HG03457 (cell line): ENCODE measurements at regions not wholly inside any gene's neighbourhood (a gene's known extent, or its start where the extent isn't known, plus 50 kb on each side); places are given as distances from the start of the nearest gene placed in this dataset.

Experiments used
- ATAC-seq: cut with Tn5 transposase; IDR thresholded peaks from one replicate; pipeline ENCODE4 v1.9.1; 2021; ENCODE audit warnings: moderate number of reproducible peaks; ENCODE audit not compliant: unreplicated experiment

- ATAC-seq = no peak
These were observed 157.0 kb downstream of the EMX2 start for GRCh38 chr10:117699436-117700075.

DNA sequence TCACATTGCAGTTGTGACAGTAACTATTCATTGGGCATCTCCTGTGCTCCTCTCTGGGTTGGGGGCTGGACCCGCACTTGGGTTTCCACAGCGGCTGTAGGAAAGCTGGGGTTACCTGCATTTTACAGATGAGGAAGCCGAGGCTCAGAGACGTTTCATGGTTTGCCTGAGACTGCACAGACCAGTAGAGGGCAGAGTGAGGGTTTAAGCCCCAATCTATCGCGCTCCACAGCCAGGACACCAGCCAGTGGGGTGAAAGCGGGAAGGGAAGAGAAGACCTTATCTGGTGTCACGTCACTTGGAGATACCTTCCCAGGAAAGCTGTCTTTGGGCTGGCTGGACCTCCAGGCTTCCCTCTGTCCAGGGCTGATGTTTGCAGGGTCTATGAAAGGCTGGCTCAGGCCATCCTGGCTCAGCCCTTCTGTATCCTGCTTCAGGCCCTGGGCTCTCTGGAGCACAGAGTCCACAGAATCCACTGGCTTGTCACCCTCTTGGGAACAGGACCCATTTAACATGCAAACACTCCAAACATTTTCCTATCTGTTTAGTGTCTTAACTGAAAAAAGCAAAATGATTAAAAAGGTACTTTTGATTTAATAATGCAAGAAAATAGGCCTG lies 167.7 kb downstream of the EMX2 start:
- no peak for ATAC-seq

DNA sequence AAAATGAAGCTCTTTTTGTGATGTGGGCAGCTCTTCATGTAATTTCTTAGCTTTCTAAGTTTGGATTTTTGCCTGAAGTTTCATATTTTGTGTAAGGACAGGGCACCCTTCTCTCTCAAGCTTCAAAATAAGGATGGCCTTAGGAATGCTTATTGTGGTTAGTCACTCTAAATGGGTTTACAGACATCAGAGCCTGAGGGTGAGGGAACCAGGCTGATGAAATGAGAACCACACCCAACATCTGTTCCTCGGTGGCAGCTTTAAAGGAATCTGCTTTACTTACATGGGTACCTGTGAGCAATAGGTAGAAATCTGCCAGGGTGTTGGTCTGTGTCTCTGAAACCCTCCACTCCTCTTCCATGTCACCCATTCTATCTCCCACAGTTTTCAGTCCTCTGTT lies 174.3 kb downstream of the EMX2 start:
- ATAC-seq = no peak

DNA sequence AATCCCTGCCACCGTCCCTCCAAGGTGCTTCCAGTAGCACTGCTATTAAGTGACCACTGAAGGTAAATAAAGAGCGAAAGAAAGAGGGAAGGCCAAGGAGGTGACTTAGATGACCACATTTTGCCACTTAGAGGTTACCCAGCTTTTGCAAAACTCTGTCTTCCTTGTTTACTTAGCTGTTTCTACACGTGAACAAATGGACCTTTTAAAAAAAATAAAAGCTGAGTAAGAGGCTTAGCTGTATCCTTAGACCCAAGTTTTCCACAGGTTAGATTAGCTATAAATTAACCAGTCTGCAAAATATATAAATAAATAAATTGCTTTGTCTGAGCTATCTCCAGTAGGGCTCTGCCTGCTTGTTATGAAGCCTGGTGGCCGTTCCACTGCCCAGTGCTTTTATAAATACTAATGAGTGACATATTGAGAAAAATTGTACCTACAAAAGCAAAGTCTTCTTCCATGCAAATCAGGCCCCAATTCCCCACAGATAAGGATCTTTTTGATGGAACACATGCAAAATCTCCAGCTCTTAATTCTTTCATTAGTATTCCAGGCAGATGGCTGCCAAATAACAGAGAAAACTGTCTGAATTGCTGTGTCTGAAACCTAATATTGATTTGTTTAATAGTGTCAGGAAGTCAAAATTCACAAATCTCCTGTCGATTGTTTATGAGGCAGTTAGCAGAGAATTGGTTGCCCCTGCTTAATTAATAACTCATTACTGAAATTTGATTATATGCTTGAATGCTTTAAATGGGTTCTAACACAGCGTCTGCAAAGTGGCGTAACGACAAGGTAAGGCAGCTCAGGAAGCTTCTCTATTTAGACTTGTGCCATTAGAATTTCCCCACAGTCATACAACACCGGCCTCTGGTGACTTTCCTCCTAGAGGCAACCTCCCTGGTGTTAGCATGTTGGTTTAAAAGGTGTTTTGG lies 176.7 kb downstream of the EMX2 start:
- no peak for ATAC-seq

DNA sequence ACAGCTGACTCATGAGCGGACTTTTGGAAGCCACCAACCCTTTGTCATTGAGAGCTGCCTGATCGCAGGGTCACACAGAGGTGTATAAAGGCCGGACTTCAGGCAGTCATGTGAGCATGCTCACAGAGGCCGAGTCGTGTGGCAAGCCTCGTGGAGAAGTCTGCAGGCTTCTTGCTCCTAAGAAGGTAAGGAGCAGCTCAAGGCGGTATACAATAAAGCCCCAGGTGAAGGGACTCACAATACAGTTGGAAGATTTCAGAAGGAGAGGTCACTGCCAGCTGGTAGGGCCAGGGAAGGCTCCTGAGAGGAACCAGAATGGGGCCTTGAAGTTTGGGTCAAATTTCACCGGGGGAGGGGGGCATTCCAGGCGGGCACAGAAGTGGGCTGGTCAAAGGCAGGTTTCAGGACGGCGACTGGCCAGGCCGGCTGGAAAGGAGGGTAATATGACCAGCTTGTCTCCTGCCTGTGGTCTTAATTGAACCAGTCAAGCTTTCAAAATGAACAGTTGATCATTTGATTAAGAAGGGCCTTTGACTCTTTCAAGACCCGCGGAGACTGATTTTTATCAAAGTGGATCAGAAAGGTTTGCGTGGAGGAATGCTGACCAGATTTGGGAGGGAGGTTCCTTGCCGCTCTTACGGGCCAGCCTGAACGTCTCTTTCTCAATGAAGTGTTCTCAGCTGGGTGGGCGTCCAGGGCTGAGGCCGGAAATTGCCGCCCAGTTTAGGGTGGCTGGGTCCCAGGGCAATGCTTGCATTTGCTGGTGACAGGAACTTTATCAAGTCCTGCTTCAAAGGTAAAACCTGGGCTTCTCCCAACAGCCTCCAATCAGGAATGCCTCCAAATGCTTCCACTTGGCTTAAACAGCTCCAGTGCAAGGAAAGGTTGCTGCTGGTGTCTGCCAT lies 178.6 kb downstream of the EMX2 start:
- ATAC-seq = no peak

DNA sequence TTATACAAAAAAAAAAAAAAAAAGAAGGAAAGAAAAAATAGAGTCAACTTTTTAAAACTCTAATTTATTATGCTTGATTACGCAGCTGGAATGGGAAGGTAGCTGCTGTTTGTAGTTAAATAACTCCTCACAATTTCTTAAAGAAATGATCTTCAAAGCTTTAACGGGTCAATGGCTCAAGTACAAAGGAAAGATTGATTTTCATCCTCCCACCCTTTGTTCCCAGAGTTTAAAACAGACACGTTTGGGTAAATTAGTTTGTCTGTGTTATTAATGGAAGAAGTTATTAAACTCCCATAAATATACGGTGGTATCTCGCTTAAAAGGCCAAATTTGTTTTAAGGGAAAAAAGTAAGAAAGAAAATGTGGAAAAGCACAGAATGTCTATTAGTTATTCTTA lies 179.3 kb downstream of the EMX2 start:
- ATAC-seq = no peak

- no peak for ATAC-seq
These were observed 180.8 kb downstream of the EMX2 start for GRCh38 chr10:117723343-117723742.

DNA sequence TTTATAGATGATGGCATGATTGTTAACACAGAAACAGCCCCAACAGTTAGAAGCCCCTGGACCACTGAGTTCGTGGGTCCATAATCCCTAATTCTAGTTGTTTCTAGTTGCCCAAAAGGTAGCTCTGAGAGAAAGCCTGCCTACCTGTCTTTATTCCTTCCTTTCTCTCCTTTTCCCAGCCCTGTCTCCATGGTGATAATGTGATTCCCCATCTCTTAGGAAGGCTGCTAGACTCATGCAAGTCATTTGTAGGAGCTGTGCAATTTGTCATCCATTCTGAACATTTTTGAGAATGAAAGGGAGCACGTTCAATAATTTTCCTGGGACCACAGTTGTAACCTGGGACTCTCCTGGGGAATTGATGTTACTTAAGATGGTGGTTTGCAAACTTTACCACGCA lies 183.4 kb downstream of the EMX2 start:
- ATAC-seq = no peak

DNA sequence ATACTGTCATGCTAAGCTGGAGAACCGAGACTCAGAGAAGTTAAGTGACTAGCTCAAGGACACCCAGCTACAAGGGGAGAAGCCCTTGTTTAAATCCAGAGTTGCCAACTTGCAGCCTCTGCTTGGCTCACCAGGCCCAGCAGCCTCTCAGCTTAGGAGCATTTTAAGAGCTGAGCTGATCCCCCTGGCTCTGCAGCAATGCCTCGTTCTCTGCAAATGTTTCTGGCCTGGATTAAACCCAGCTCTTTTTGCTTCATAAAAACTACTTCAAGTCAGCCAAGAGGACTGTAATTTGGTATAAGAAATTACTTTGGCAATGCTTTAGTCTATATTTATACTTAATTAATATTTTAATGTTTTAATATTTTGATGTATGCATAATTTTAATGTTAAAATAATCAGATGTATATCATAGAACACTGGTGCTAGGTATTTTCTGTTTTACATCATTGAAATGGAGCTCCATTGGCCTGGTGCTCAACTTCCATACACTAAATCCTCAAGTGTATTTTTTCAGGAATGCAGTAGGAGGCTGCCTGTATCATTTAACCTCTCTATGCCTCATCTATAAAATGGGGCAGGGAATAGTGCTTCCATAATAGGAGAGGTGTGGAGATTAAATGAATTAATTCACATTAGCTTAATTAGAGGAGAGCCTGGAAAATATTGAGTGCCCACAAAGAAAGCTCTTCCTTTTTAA lies 184.2 kb downstream of the EMX2 start:
- ATAC-seq = no peak

GRCh38 chr10:117727421-117727820 lies 184.9 kb downstream of the EMX2 start:
- no peak for ATAC-seq

DNA sequence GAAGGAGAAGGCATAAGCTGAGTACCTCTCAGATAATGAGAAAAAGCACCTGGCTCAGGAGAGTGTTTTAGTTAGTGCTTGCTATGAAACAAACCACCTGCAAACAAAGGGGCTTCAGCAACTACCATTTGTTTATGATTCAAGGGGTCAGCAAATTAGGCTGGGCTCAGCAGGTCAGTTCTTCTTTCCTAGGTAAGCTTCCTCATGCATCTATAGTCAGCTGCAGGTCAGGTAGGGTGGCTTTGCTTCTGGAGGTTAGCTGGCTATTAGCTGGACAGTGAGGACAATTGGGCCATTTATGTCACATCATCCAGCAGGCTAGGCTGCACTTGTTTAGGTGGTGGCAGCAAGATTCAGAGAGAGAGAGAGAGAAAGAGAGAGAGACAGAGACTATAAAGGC lies 185.5 kb downstream of the EMX2 start:
- ATAC-seq = no peak

DNA sequence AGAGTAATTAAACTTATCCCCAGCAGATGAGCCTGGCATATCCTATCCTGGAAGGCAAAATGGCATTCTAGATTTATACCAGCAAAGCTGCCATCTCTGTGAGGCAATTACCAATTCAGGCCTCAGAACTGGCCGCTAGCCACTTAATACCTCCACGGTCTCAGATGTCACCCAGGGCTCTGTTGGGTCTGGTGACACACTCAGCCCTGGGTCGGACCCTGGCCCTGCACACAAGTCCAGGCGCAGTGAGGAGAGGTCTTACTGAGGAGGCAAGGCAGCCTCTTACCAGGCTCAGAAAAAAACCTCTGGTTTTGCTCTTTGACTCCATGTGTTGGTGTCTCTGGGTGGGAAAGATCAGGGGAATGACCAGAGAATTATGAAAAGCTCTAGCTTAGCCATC lies 186.6 kb downstream of the EMX2 start:
- no peak for ATAC-seq

DNA sequence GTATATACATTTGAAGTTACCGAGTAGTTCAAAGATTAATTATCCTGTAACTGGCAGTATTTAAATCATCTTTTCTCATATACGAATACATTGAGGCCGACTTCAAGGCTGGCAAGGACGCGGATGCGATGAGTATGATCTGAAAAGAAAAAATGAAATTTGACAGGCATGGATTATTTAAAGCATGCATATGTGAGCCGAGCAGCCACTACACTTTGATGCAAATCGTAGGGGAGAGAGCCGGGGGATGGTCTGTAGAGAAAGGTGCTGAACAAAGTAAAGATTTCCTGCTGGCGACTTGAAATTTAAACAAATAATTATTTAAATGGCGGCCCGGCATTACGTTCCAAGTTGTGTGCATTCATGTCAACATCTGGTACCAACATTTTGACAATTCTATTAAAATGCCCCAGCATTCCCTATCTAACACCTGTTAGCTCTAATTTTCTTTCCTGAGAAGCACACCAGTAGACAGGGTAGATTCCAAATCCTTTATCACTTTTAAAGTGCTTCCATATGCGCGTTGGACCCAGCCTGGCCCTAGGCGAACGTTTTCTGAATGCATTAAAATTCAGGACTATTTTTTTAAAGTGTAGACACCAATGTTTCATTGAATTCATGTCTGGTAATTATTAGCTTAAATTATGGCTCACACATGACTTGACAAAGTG lies 188.7 kb downstream of the EMX2 start:
- no peak for ATAC-seq

DNA sequence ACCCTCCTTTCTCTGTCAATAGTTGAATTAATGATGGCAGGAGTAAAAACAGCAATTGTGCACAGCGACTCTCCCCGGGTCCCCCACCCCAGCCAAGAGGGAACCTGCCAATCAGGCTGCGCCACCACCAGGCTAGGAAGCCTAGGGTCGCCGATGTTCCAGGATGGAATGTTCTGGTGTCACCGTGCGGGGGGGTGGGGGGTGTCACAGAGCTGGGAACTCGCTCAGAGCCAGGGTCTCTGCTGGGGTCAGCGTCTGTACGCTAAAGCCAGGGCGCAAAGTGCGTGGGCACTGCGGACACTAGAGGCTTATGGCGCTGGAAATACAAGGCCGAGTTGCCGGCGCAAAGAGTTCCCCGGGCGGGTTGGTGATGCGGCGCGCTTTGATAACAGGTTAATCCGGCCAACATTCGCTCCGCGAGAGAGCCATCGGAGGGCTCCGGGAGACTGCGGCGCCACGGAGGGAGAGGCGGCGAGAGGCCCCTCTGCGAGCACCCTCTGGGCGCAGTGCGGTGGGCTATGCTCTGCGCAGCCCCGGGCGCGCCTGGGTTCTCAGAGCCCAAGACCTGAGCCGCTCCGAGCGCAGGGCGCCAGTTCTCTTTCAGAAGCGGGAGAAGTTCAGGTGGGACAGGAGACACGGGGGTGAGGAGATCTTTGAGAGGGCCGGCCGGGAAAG lies 192.3 kb downstream of the EMX2 start:
- ATAC-seq = no peak

DNA sequence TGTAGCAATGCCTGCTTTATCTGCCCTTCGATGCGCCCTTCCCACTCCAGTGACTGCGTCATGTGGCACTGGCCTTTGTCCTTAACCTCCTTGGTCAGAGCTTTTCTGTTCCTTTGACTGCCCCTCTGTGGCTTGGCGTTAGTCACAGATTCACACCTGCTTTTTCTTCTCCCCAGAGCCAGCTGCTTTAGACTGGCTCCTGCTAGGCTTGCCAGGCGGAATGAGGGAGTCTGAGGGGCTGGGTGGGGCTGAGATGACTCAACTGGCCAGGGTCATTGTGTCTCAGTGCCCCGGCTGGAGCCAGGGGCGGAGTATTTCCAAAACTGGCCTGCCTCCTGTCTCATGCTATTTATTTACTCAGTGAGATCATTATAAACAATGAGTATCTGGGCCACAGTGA lies 194.1 kb downstream of the EMX2 start:
- no peak for ATAC-seq

- ATAC-seq = no peak
These were observed 197.5 kb downstream of the EMX2 start for GRCh38 chr10:117740088-117740487.

DNA sequence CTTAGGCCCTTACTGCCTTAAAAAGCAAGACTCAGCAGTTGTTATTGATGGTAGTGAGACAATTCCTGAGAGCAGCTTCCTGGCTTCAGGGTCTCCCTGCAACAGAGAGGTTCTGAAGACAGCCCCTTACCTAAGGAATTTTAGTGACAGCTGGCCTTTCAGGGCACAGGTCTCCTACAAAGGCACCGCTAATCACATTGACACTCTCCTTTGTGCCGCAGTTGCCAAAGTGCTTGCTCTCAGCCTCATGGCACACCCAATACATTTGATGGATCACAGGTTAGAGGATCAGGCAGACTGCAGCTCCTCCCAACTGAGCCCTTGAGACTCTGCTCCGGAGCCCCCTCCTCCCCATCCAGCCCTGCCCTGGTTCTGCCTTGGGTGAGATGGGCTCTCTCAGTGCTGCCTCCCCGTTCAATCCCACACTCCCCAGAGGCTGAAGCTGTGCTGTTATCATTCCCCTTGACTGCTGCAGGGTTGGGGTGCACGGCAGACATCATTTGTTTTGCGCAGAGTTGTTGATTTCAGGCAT lies 198.2 kb downstream of the EMX2 start:
- no peak for ATAC-seq

DNA sequence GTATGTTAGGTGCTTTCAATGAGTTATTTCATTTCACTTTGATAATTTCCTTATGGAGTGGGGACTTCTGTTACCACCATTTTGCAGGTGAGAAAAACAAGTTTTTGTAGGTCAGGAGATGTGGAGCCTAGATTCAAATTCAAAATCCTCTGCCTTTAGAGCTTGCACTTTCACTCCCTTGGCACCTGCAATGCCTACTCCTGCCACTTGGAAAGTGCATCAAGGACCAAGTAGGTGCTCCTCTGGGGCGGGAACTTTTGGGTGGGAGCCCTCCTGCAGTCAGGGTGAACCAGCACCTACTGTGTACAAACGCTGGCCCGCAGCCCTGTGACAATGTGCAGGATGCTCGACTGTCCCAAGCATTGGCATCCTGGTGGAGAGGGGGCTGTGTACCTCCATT lies 199.0 kb downstream of the EMX2 start:
- ATAC-seq = no peak

- no peak for ATAC-seq
These were observed 201.0 kb downstream of the EMX2 start for GRCh38 chr10:117743509-117743908.
